H9 (cell line): ENCODE measurements at regions not wholly inside any gene's neighbourhood (a gene's known extent, or its start where the extent isn't known, plus 50 kb on each side); places are given as distances from the start of the nearest gene placed in this dataset.

Source experiments
- DNase-seq: peaks from one replicate; pipeline ENCODE4 v3.0.0-alpha.2; 2017
- H2AFZ ChIP-seq: one replicate; pipeline ENCODE4 v1.6.1; 2013; ENCODE audit warnings: mild to moderate bottlenecking, low read length, control low read depth, moderate library complexity
- H2AK5ac ChIP-seq: 2 replicates; pipeline ENCODE4 v1.6.1; 2013; ENCODE audit warnings: low read length, control low read depth, mixed read lengths; ENCODE audit not compliant: insufficient read length
- H2BK120ac ChIP-seq: one replicate; pipeline ENCODE4 v1.6.1; 2013; ENCODE audit warnings: low read depth, mild to moderate bottlenecking, low read length, control low read depth, inconsistent platforms; ENCODE audit not compliant: poor library complexity, severe bottlenecking
- H2BK12ac ChIP-seq: 2 replicates; pipeline ENCODE4 v1.6.1; 2013; ENCODE audit warnings: low read length, control low read depth, mixed read lengths, low read depth; ENCODE audit not compliant: insufficient read length
- H2BK15ac ChIP-seq: 2 replicates; pipeline ENCODE4 v1.6.1; 2013; ENCODE audit warnings: low read depth, low read length, control low read depth
- H2BK20ac ChIP-seq: one replicate; pipeline ENCODE4 v1.6.1; 2013; ENCODE audit warnings: low read depth, mild to moderate bottlenecking, low read length, control low read depth, inconsistent platforms; ENCODE audit not compliant: poor library complexity, severe bottlenecking
- H2BK5ac ChIP-seq: 2 replicates; pipeline ENCODE4 v1.6.1; 2013; ENCODE audit warnings: low read length, control low read depth, mixed read lengths; ENCODE audit not compliant: insufficient read length
- H3K14ac ChIP-seq: 2 replicates; pipeline ENCODE4 v1.6.1; 2013; ENCODE audit warnings: low read length, control low read depth; ENCODE audit not compliant: insufficient read depth
- H3K18ac ChIP-seq: 2 replicates; pipeline ENCODE4 v1.6.1; 2013; ENCODE audit warnings: low read depth, mild to moderate bottlenecking, mixed read lengths, low read length, control low read depth; ENCODE audit not compliant: insufficient read length
- H3K23ac ChIP-seq: 2 replicates; pipeline ENCODE4 v1.6.1; 2013; ENCODE audit warnings: low read length, control low read depth, mixed read lengths, low read depth; ENCODE audit not compliant: insufficient read length
- H3K23me2 ChIP-seq: 2 replicates; pipeline ENCODE4 v1.6.1; 2013; ENCODE audit warnings: low read depth, mild to moderate bottlenecking, mixed read lengths, low read length, control low read depth; ENCODE audit not compliant: insufficient read length, poor library complexity, severe bottlenecking
- H3K27ac ChIP-seq: 2 replicates; pipeline ENCODE4 v1.5.1; 2013; ENCODE audit warnings: low read length, control low read depth, mixed read lengths, low read depth; ENCODE audit not compliant: insufficient read length
- H3K27me3 ChIP-seq: 2 replicates; pipeline ENCODE4 v1.6.1; 2013; ENCODE audit warnings: low read length, control low read depth, inconsistent platforms; ENCODE audit not compliant: insufficient read depth
- H3K4ac ChIP-seq: 2 replicates; pipeline ENCODE4 v1.6.1; 2013; ENCODE audit warnings: low read depth, mild to moderate bottlenecking, control low read depth, inconsistent platforms, low read length, moderate library complexity
- H3K4me1 ChIP-seq: 2 replicates; pipeline ENCODE4 v1.6.1; 2013; ENCODE audit warnings: low read length, control low read depth, inconsistent platforms; ENCODE audit not compliant: insufficient read depth
- H3K4me2 ChIP-seq: 2 replicates; pipeline ENCODE4 v1.6.1; 2013; ENCODE audit warnings: low read length, control low read depth, mixed read lengths; ENCODE audit not compliant: insufficient read length, insufficient read depth
- H3K56ac ChIP-seq: 2 replicates; pipeline ENCODE4 v1.6.1; 2013; ENCODE audit warnings: low read depth, mild to moderate bottlenecking, mixed read lengths, low read length, control low read depth; ENCODE audit not compliant: insufficient read length
- H3K79me1 ChIP-seq: 2 replicates; pipeline ENCODE4 v1.6.1; 2013; ENCODE audit warnings: low read depth, mild to moderate bottlenecking, moderate library complexity, low read length, control low read depth, inconsistent platforms; ENCODE audit not compliant: insufficient read depth, poor library complexity, severe bottlenecking
- H3K79me2 ChIP-seq: 2 replicates; pipeline ENCODE4 v1.6.1; 2013; ENCODE audit warnings: low read length, control low read depth, inconsistent platforms; ENCODE audit not compliant: insufficient read depth
- H3K9ac ChIP-seq: 2 replicates; pipeline ENCODE4 v1.6.1; 2013; ENCODE audit warnings: low read length, control low read depth, mixed read lengths; ENCODE audit not compliant: insufficient read length; ENCODE audit errors: extremely low read depth
- H3K9me3 ChIP-seq: one replicate; pipeline ENCODE4 v1.6.1; 2013; ENCODE audit warnings: low read depth, low read length, inconsistent platforms; ENCODE audit not compliant: control insufficient read depth
- H3T11ph ChIP-seq: one replicate; pipeline ENCODE4 v1.6.1; 2013; ENCODE audit warnings: mild to moderate bottlenecking, low read length, control low read depth, inconsistent platforms
- H4K20me1 ChIP-seq: one replicate; pipeline ENCODE4 v1.6.1; 2013; ENCODE audit not compliant: control insufficient read depth, insufficient read length, insufficient read depth
- H4K5ac ChIP-seq: 2 replicates; pipeline ENCODE4 v1.6.1; 2013; ENCODE audit warnings: low read depth, mild to moderate bottlenecking, mixed read lengths, low read length, control low read depth; ENCODE audit not compliant: insufficient read length
- H4K8ac ChIP-seq: replicated peaks from 2 replicates; pipeline ENCODE4 v1.6.1; 2013; ENCODE audit warnings: low read length, control low read depth, mixed read lengths, low read depth; ENCODE audit not compliant: insufficient read length
- H4K91ac ChIP-seq: 2 replicates; pipeline ENCODE4 v1.6.1; 2013; ENCODE audit warnings: low read depth, mild to moderate bottlenecking, moderate library complexity, mixed read lengths, low read length, control low read depth; ENCODE audit not compliant: insufficient read length
- H3K27ac Mint-ChIP-seq, 3 experiments: 2 replicates in 2 of 3; 3 replicates in 1 of 3; pipeline ENCODE4 v1.8.0; 2020 to 2021; ENCODE audit warnings: mixed read lengths in 3 of 3, mild to moderate bottlenecking in 1 of 3, moderate library complexity in 1 of 3
- H3K27me3 Mint-ChIP-seq: 2 replicates; pipeline ENCODE4 v1.8.0; 2021; ENCODE audit warnings: low read depth, mild to moderate bottlenecking, moderate library complexity, mixed read lengths
- H3K36me3 Mint-ChIP-seq, 3 experiments: 2 replicates in 2 of 3; 3 replicates in 1 of 3; pipeline ENCODE4 v1.8.0; 2020 to 2021; ENCODE audit warnings: low read depth in 3 of 3, mixed read lengths in 3 of 3; ENCODE audit not compliant: insufficient read depth in 1 of 3
- H3K4me1 Mint-ChIP-seq, 2 experiments: 2 replicates each; pipeline ENCODE4 v1.8.0; 2020; ENCODE audit warnings: mixed read lengths in 2 of 2
- H3K4me3 Mint-ChIP-seq, 2 experiments: 2 replicates in 1 of 2; 3 replicates in 1 of 2; pipeline ENCODE4 v1.8.0; 2020 to 2021; ENCODE audit warnings: mild to moderate bottlenecking in 2 of 2, mixed read lengths in 2 of 2, moderate library complexity in 1 of 2
- H3K9me3 Mint-ChIP-seq, 2 experiments: 2 replicates in 1 of 2; 3 replicates in 1 of 2; pipeline ENCODE4 v1.8.0; 2020; ENCODE audit warnings: mild to moderate bottlenecking in 2 of 2, mixed read lengths in 2 of 2, moderate library complexity in 1 of 2
- TF ChIP-seq, protein P1 (sequence below): fragments of 200-600 bp; sonication (generic); conservative IDR thresholded peaks from 3 replicates; pipeline ENCODE4 v1.8.0; 2021; ENCODE audit warnings: antibody characterized with exemption, mild to moderate bottlenecking

DNA sequence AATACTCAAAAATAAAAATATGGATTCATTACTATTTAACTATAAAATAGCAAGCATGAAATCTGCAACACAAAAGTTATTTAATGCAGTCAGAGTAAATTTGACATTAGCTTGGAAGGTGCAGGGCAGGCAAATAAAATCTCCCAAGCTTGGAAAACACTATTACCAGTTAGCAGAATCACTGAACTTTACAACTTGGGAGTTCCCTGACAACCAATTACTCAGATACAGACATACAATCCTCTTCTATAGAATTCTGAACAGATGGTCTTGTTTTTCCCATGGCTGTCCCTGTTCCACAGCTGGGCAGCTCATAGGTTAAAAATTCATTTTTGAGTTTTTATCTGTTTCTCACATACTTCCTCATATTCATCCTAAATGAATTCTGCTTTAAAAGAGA lies 1002.6 kb downstream of the SORCS3 start:
- TF ChIP-seq, protein P1, sequence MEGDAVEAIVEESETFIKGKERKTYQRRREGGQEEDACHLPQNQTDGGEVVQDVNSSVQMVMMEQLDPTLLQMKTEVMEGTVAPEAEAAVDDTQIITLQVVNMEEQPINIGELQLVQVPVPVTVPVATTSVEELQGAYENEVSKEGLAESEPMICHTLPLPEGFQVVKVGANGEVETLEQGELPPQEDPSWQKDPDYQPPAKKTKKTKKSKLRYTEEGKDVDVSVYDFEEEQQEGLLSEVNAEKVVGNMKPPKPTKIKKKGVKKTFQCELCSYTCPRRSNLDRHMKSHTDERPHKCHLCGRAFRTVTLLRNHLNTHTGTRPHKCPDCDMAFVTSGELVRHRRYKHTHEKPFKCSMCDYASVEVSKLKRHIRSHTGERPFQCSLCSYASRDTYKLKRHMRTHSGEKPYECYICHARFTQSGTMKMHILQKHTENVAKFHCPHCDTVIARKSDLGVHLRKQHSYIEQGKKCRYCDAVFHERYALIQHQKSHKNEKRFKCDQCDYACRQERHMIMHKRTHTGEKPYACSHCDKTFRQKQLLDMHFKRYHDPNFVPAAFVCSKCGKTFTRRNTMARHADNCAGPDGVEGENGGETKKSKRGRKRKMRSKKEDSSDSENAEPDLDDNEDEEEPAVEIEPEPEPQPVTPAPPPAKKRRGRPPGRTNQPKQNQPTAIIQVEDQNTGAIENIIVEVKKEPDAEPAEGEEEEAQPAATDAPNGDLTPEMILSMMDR, result no peak
- no peak overlapping the region for H2AFZ ChIP-seq
- H2BK12ac ChIP-seq, result no peak overlapping the region
- Mint-ChIP-seq H3K4me3 (no peak overlapping the region), H3K27ac (no peak overlapping the region), H3K9me3 (peaks cover 0 to 3% of the 10 kb centered on the region in 2 experiments; a peak in 2 of 5 replicates), H3K27me3 (no peaks in the 10 kb centered on the region), H3K4me1 (peaks cover 3 to 9% of the 10 kb centered on the region in 2 experiments), H3K36me3 (no peaks in the 10 kb centered on the region)
- H3K14ac ChIP-seq, result no peak overlapping the region
- H3K23ac ChIP-seq, result no peak overlapping the region
- H3K27me3 ChIP-seq, result no peaks in the 10 kb centered on the region
- H2AK5ac ChIP-seq, result no peak overlapping the region
- no peak for DNase-seq
- H3K9ac ChIP-seq, result no peak overlapping the region
- H3K18ac ChIP-seq, result no peak overlapping the region
- no peak overlapping the region for H2BK15ac ChIP-seq
- H3K27ac ChIP-seq, result no peak overlapping the region
- no peak overlapping the region for H2BK20ac ChIP-seq
- no peaks in the 10 kb centered on the region for H3K79me1 ChIP-seq
- no peaks in the 10 kb centered on the region for H3K4me1 ChIP-seq
- no peak overlapping the region for H2BK5ac ChIP-seq
- no peaks in the 10 kb centered on the region for H3K79me2 ChIP-seq
- no peaks in the 10 kb centered on the region for H3K23me2 ChIP-seq
- no peaks in the 10 kb centered on the region for H3K9me3 ChIP-seq
- no peak overlapping the region for H3K4me2 ChIP-seq
- no peak overlapping the region for H4K91ac ChIP-seq
- no peak overlapping the region for H4K5ac ChIP-seq
- H3T11ph ChIP-seq, result no peak overlapping the region
- no peak overlapping the region for H4K8ac ChIP-seq
- no peaks in the 10 kb centered on the region for H4K20me1 ChIP-seq
- no peak overlapping the region for H3K4ac ChIP-seq
- no peak overlapping the region for H2BK120ac ChIP-seq
- no peak overlapping the region for H3K56ac ChIP-seq
